GM12874 (cell line): ENCODE measurements at regions not wholly inside any gene's neighbourhood (a gene's known extent, or its start where the extent isn't known, plus 50 kb on each side); places are given as distances from the start of the nearest gene placed in this dataset.

Experiments used
- TF ChIP-seq, protein P1 (sequence below): IDR thresholded peaks from 2 replicates; pipeline ENCODE4 v1.5.1; 2011; ENCODE audit warnings: low read depth, mild to moderate bottlenecking, control low read depth, low read length, moderate library complexity; ENCODE audit not compliant: insufficient read depth

DNA sequence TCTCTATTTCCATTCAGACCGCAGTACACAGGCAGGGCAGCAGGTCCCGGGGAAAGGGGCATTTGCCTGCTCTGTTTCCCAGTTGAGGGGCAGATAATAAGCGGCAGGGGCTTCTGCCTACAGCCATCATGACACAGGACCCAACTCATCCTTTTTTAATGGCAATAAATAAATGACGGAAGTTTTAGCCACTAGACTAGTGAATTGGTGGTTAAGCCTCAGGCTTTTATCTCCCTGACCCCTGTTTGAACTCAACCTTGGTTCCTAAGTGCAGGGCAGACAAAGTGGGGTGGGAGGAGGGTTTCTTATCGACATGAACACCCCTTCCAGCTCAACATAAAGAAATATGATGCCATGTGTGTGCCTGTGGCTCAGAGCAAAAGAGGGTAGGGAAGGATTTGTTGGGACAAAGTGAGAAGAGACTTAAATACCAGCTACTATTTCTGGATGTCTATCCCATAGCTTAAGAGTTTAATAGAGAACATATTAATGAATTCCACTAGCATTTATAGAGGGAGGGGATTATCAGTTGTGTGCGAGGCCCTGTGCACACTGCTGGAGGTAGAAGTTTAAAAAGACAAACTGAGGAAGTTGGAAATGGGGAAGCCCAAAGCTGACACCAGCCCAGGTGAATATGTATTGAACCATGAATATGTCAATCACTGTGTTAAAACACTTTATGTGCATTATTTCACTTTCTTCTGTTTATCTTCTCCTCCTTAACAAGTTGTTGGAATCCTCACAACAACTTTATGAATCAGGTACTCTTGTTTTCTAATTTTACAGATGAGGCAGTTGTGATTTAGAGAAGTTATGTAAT, 939.4 kb downstream of the MCTP2 start:
- TF ChIP-seq, protein P1, sequence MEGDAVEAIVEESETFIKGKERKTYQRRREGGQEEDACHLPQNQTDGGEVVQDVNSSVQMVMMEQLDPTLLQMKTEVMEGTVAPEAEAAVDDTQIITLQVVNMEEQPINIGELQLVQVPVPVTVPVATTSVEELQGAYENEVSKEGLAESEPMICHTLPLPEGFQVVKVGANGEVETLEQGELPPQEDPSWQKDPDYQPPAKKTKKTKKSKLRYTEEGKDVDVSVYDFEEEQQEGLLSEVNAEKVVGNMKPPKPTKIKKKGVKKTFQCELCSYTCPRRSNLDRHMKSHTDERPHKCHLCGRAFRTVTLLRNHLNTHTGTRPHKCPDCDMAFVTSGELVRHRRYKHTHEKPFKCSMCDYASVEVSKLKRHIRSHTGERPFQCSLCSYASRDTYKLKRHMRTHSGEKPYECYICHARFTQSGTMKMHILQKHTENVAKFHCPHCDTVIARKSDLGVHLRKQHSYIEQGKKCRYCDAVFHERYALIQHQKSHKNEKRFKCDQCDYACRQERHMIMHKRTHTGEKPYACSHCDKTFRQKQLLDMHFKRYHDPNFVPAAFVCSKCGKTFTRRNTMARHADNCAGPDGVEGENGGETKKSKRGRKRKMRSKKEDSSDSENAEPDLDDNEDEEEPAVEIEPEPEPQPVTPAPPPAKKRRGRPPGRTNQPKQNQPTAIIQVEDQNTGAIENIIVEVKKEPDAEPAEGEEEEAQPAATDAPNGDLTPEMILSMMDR: no peak

DNA sequence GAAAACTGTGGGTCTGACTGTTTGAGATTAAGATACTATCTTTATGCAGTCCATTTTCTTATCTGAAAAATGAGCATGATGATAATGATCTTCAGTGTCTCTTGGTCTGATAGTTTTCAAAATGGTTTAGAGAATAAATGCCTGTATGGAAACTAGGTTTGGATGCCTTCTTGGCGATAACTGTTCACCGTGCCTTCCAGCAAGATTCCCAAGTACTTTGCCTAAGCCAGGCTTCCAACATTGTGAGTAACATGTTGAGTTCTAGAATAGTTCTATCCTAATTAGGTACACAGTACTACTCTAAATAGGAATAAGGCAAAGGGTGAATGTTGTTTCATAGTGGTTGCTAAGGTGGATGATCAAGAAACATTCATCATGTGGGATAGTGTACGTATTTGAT, 940.2 kb downstream of the MCTP2 start:
- TF ChIP-seq, protein P1: no peak

DNA sequence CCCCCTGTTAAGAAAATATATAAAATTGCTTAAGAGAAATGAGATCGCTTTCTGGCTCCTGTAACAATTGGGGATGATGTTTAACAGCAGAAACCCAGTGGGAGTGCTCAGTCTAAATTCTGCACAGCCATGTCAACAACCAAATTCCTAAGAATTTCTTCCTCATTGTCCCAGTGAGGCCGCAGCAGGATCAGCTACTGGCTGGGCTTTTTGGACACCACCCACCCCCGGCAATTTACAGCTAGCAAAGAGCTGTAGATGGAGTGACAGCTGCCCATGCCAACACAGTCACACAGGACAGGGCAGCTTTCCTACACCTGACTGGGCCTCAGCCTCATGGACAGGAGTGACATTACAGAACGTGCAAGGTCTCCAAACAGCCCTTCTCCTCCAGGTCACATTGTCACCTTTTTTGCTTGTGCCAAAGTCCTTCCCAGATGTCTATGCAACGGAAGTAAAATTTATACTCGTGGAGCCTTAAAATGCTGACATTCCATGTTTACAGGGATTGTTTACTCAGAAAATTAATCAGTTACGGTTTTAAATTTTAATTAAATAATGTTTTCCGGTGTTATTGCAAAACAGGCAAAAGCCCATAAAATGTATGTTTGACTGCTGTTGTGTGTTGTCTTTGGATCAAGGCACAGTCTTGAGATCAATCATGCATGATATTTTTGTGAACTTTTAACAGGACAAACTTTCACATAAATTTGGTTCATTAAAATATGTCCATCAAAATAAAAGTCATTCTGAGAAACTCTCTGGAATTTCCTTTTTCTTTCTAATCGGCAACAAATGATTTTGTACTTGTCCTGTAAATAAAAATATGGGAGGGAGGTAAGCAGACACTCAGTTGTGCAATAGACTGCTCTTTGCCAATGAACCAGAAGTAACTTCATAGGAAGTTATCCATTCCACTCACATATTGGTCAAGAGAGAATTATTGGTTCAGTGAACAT, 943.2 kb downstream of the MCTP2 start:
- TF ChIP-seq, protein P1: no peak

DNA sequence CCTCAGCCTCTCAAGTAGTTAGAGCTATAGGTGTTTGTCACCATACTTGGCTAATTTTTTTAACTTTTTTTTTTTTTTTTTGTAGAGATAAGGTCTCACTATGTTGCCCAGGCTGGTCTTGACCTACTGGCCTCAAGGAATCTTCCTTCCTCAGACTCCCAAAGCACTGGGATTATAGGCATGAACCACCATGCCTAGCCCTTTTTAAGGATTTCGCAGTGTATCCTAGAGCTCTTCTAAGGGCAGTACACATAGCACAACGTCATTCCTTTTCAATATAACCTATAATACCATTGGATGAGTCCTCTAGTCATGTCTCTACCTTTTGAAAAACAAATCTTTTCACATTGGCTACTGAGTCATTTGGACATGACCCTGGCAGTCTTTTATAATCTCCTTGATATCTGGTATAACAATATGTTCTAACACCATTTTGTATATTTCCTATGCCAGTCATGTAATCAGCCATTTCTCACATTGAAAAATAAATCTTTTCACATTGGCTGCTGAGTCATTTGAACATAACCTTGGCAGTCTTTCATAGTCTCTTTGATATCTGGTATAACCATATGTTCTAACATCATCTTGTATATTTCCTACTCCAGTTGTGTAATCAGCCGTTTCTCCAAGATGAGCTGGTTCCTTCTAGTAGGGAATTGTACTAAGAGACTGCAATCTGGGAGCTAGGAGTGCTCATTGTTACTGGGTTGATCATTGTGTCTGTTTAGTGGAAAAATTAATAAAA, 944.7 kb downstream of the MCTP2 start:
- TF ChIP-seq, protein P1: no peak

DNA sequence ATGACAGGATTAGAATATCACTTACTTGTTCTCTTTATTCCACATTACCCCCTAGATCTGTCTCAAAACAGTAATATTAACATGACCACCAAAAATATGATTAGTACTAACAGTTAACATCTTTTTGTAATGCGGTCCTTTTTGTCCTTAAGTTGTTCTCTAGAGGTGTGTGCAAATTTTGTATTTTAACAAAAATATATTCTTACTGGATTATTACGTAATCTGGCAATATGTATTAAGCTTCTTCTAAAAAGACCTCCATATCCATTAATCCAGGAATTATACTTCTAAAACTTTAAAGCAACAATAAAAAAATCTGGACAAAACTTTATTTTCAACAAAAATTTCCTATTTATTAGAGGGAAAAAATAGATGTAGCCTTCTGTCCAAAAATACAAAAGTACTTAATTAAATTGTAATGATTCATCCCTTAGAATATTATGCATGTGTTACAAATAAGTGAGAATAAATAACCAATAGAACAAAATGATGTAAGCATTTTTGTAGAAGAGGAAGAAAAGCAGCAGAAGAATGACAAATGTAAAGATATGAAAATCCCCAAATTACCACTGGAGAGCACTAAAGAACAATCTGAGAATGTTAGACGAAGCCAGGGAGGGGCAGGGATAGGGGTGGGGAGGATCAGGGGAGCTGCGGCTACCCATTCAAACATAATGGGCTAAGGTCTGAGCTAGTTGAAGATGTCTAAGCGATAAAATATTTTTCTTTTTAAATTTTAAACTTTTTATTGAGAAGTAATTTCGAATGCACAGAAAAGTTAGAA, 945.6 kb downstream of the MCTP2 start:
- TF ChIP-seq, protein P1: no peak

DNA sequence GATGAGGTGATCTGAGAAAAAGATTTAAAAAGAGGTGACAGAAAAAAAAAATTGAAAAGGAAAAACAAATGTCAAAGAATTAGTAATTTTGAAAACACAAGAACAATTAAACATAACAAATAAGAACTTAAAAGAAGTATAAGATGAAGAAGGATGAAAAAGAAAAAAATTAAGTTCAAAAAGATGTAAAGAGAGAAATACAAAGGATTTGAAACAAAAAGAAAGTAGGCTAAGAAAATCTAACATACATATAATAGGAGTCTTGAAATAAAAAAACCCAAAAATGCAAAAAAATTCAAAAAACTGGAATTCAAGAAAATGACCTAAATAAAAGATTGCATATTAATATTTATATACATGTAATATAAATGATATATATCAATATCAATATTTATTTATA, 949.2 kb downstream of the MCTP2 start:
- TF ChIP-seq, protein P1: no peak
